Smooth muscle cell (in vitro differentiated cells): ENCODE measurements at regions not wholly inside any gene's neighbourhood (a gene's known extent, or its start where the extent isn't known, plus 50 kb on each side); places are given as distances from the start of the nearest gene placed in this dataset.

Experiments
- DNase-seq: peaks from one replicate; lab custom pipeline; 2025; ENCODE audit not compliant: unreplicated experiment; lab: John Stamatoyannopoulos, UW
- H2AFZ ChIP-seq: fragments of 200-600 bp; sonication (generic); 2 replicates; pipeline ENCODE4 v1.6.0; 2016; ENCODE audit warnings: antibody characterized with exemption, low read depth, mild to moderate bottlenecking
- H3F3A ChIP-seq: fragments of 200-600 bp; sonication (generic); 2 replicates; pipeline ENCODE4 v1.6.0; 2017; ENCODE audit warnings: antibody characterized with exemption, low read depth
- H3K27ac ChIP-seq: fragments of 200-600 bp; sonication (generic); 2 replicates; pipeline ENCODE4 v1.5.1; 2016; ENCODE audit warnings: low read depth, mild to moderate bottlenecking
- H3K27me3 ChIP-seq: fragments of 200-600 bp; sonication (generic); 2 replicates; pipeline ENCODE4 v1.6.1; 2016; ENCODE audit warnings: low read depth, mild to moderate bottlenecking
- H3K36me3 ChIP-seq: fragments of 200-600 bp; sonication (generic); 2 replicates; pipeline ENCODE4 v1.5.1; 2016; ENCODE audit warnings: low read depth
- H3K4me1 ChIP-seq: fragments of 200-600 bp; sonication (generic); 2 replicates; pipeline ENCODE4 v1.5.1; 2016; ENCODE audit warnings: low read depth
- H3K4me2 ChIP-seq: fragments of 200-600 bp; sonication (generic); 2 replicates; pipeline ENCODE4 v1.6.0; 2016; ENCODE audit warnings: mild to moderate bottlenecking
- H3K4me3 ChIP-seq: fragments of 200-600 bp; sonication (generic); 2 replicates; pipeline ENCODE4 v1.5.1; 2016; ENCODE audit warnings: mild to moderate bottlenecking
- H3K79me2 ChIP-seq: fragments of 200-600 bp; sonication (generic); 2 replicates; pipeline ENCODE4 v1.6.0; 2016; ENCODE audit warnings: low read depth, mild to moderate bottlenecking
- H3K9ac ChIP-seq: fragments of 200-600 bp; sonication (generic); 2 replicates; pipeline ENCODE4 v1.6.0; 2016; ENCODE audit warnings: low read depth
- H3K9me3 ChIP-seq: fragments of 200-600 bp; sonication (generic); replicated peaks from 2 replicates; pipeline ENCODE4 v1.5.1; 2016; ENCODE audit warnings: low read depth
- H4K20me1 ChIP-seq: fragments of 200-600 bp; sonication (generic); 2 replicates; pipeline ENCODE4 v1.6.0; 2016; ENCODE audit warnings: low read depth
- CTCF ChIP-seq: fragments of 200-600 bp; sonication (generic); IDR thresholded peaks from 2 replicates; pipeline ENCODE4 v1.5.1; 2017; ENCODE audit warnings: borderline replicate concordance, mild to moderate bottlenecking, antibody characterized with exemption; ENCODE audit not compliant: insufficient read depth, poor library complexity, severe bottlenecking
- WGBS: methylation state at CpG from one replicate; pipeline ENCODE4 v1.1.7; 2016; ENCODE audit warnings: low lambda C conversion rate; 5-methylcytosine and 5-hydroxymethylcytosine counted together

GRCh38 chr2:52518678-52519077 is 1248.9 kb upstream of the CHAC2 start:
- Histone ChIP-seq H3K79me2 (no peaks in the 10 kb centered on the region), H3K27me3 (no peaks in the 10 kb centered on the region), H3K27ac (no peak overlapping the region), H4K20me1 (no peaks in the 10 kb centered on the region), H3K4me3 (no peak overlapping the region), H3K36me3 (no peaks in the 10 kb centered on the region), H3K9me3 (no peaks in the 10 kb centered on the region), H3F3A (no peaks in the 10 kb centered on the region), H2AFZ (no peak overlapping the region), H3K4me2 (no peak overlapping the region), H3K9ac (no peak overlapping the region), H3K4me1 (peaks cover 9% of the 10 kb centered on the region)
- DNase-seq = no peak
- TF ChIP-seq CTCF = no peak

- Histone ChIP-seq H3F3A (no peaks in the 10 kb centered on the region), H3K4me1 (no peaks in the 10 kb centered on the region), H4K20me1 (no peaks in the 10 kb centered on the region), H3K9me3 (no peaks in the 10 kb centered on the region), H3K9ac (no peak overlapping the region), H3K79me2 (no peaks in the 10 kb centered on the region), H3K27me3 (no peaks in the 10 kb centered on the region), H2AFZ (no peak overlapping the region), H3K27ac (no peak overlapping the region), H3K4me3 (no peak overlapping the region), H3K36me3 (no peaks in the 10 kb centered on the region), H3K4me2 (no peak overlapping the region)
- no peak for DNase-seq
- no peak for TF ChIP-seq CTCF
- 92% methylated on average over 5 of the region's 5 CpGs for WGBS
Measured at GRCh38 chr2:52512760-52513159, 1254.8 kb upstream of the CHAC2 start.

- Histone ChIP-seq H3K9ac (no peak overlapping the region), H3K27me3 (no peaks in the 10 kb centered on the region), H3K4me1 (no peaks in the 10 kb centered on the region), H3F3A (no peaks in the 10 kb centered on the region), H3K79me2 (no peaks in the 10 kb centered on the region), H3K27ac (no peak overlapping the region), H2AFZ (no peak overlapping the region), H3K36me3 (no peaks in the 10 kb centered on the region), H3K9me3 (no peaks in the 10 kb centered on the region), H4K20me1 (no peaks in the 10 kb centered on the region), H3K4me3 (no peak overlapping the region), H3K4me2 (no peak overlapping the region)
- DNase-seq = no peak
- TF ChIP-seq CTCF = no peak
- WGBS = 86% methylated on average over 1 of the region's 1 CpG
Measured at GRCh38 chr2:52510432-52510831, 1257.2 kb upstream of the CHAC2 start.

- Histone ChIP-seq H3K36me3 (no peaks in the 10 kb centered on the region), H3K4me1 (no peaks in the 10 kb centered on the region), H4K20me1 (no peaks in the 10 kb centered on the region), H3K9ac (no peak overlapping the region), H3K27me3 (no peaks in the 10 kb centered on the region), H3K9me3 (no peaks in the 10 kb centered on the region), H3K27ac (no peak overlapping the region), H3F3A (no peaks in the 10 kb centered on the region), H3K4me2 (no peak overlapping the region), H3K79me2 (no peaks in the 10 kb centered on the region), H2AFZ (no peak overlapping the region), H3K4me3 (no peak overlapping the region)
- no peak for TF ChIP-seq CTCF
- DNase-seq = no peak
- 65% methylated on average over 2 of the region's 2 CpGs for WGBS
Measured at GRCh38 chr2:52502476-52502860, 1265.1 kb upstream of the CHAC2 start.
